Esophagus squamous epithelium (tissue), 5 donors: ENCODE measurements at regions not wholly inside any gene's neighbourhood (a gene's known extent, or its start where the extent isn't known, plus 50 kb on each side); places are given as distances from the start of the nearest gene placed in this dataset.

Experiments
- DNase-seq: peaks from one replicate; lab custom pipeline; 2025; lab: John Stamatoyannopoulos, UW
- H3K27ac ChIP-seq, 4 donors: fragments of 200-600 bp; sonication (generic); one replicate each; pipeline ENCODE4 v1.5.1; 2016 to 2019; ENCODE audit warnings: mild to moderate bottlenecking in 1 of 4
- H3K27me3 ChIP-seq, 4 donors: fragments of 200-600 bp; sonication (generic); 1 replicate in 3 of 4; 2 replicates in 1 of 4; pipeline versions ENCODE4 v1.5.1 to v1.6.0; 2017 to 2021; ENCODE audit warnings: antibody characterized with exemption in 1 of 4
- H3K36me3 ChIP-seq, 3 donors: fragments of 200-600 bp; sonication (generic); one replicate each; pipeline ENCODE4 v1.5.1; 2016 to 2019
- H3K4me1 ChIP-seq, 3 donors: fragments of 200-600 bp; sonication (generic); one replicate each; pipeline ENCODE4 v1.5.1; 2017 to 2019
- H3K4me3 ChIP-seq, 4 donors: fragments of 200-600 bp; sonication (generic); 1 replicate in 3 of 4; 2 replicates in 1 of 4; pipeline ENCODE4 v1.5.1; 2016 to 2019; ENCODE audit warnings: mild to moderate bottlenecking in 2 of 4, moderate library complexity in 1 of 4
- H3K9me3 ChIP-seq, 3 donors: fragments of 200-600 bp; sonication (generic); one replicate each; pipeline ENCODE4 v1.5.1; 2016 to 2019
- CTCF ChIP-seq, 6 experiments: fragments of 450-650 bp in 4 of 6; fragments of 200-600 bp in 2 of 6; sonication (generic) in 2 of 6; IDR thresholded peaks; one replicate each; pipeline ENCODE4 v1.5.1; 2016 to 2019; ENCODE audit warnings: antibody characterized with exemption in 6 of 6, mild to moderate bottlenecking in 4 of 6, moderate library complexity in 4 of 6
- POLR2A ChIP-seq, 4 donors: fragments of 450-650 bp; IDR thresholded peaks; one replicate each; pipeline ENCODE4 v1.6.1; 2017; ENCODE audit warnings: antibody characterized with exemption in 4 of 4, mild to moderate bottlenecking in 4 of 4, moderate library complexity in 3 of 4
- WGBS, 2 donors: methylation state at CpG; one replicate each; pipeline ENCODE4 v1.1.5; 2018; 5-methylcytosine and 5-hydroxymethylcytosine counted together
- intact Hi-C: fragments of 100-400 bp; cut with DNase I; formaldehyde crosslinking; loops from one replicate; pipeline ENCODE4 v1.15.0; 2022
- donor health status: DM: yes; HTN: yes; CAD: no.

DNA sequence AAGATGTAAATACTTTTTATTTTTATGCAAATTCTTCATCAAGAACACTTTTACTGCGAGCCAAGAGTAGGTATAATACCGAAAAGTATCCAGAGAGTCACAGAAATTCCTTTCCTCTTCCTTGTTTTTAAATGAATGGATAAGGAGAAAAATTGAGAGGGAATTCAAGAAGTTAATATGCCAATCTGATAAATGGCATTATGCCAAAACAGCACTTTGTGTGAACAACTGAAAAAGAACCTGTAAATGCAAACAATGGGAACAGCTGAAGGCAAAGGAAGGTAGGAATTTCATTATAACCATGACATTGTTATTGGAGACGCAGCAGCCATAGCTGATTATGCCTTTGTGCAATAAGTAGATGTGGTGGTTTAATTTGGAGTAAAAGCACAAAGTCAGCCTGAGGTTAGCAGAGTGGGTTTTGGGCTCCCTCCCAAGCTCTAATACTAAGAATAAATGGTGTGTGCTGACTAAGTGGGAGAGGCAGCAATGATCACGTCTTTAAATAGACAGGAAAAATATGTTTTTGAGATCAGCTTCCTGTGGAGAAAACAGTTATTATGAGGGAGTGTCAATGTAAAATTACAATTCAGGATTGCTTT lies 209.8 kb upstream of the NDST4 start:
- no peak for DNase-seq
- Histone ChIP-seq H3K27me3 (no peaks in the 10 kb centered on the region), H3K36me3 (no peaks in the 10 kb centered on the region), H3K27ac (no peak overlapping the region), H3K4me1 (no peaks in the 10 kb centered on the region), H3K4me3 (no peak overlapping the region), H3K9me3 (no peaks in the 10 kb centered on the region)
- intact Hi-C loops, result no loop called here
- TF ChIP-seq POLR2A (IDR thresholded peaks at IDR 0.05) (no peak), CTCF (IDR thresholded peaks at IDR 0.05) (no peak)
- WGBS, 2 donors, result 36 to 39% methylated on average over 4 of the region's 4 CpGs

DNA sequence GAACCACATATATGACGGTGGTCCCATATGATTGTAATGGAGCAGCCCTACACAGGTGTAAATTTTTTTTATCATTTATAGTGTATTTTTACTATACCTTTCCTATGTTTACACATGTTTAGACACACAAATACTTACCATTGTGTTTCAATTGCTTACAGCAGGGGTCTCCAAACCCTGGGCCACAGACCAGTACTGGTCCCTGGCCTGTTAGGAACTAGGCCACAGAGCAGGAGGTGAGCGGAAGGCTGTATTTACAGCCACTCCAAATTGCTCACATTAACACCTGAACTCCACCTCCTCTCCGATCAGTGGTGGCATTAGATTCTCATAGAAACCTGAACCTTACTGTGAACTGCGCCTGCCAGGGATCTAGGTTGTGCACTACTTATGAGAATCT lies 201.8 kb upstream of the NDST4 start:
- intact Hi-C loops, result no loop called here
- Histone ChIP-seq H3K9me3 (no peaks in the 10 kb centered on the region), H3K4me1 (no peaks in the 10 kb centered on the region), H3K27ac (no peak overlapping the region), H3K4me3 (no peak overlapping the region), H3K36me3 (no peaks in the 10 kb centered on the region), H3K27me3 (no peaks in the 10 kb centered on the region)
- 85 to 90% methylated on average over 4 of the region's 4 CpGs for WGBS, 2 donors
- no peak for TF ChIP-seq POLR2A (IDR thresholded peaks at IDR 0.05)
- no peak for TF ChIP-seq CTCF (IDR thresholded peaks at IDR 0.05)
- no peak for DNase-seq

DNA sequence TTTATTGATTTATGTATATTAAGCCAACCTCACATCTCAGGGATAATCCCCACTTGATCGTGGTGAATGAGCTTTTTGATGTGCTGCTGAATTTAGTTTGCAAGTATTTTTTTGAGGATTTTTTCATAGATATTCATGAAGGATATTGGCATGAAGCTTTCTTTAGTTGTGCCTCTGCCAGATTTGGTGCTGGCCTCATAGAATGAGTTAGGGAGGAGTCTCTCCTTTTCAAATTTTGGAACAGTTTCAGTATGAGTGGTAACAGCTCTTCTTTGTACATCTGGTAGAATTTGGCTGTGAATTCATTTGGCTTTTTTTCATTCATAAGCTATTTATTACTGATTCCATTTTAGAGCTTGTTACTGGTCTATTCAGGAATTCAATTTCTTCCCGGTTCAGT lies 197.2 kb upstream of the NDST4 start:
- intact Hi-C loops, result no loop called here
- Histone ChIP-seq H3K27ac (no peak overlapping the region), H3K9me3 (no peaks in the 10 kb centered on the region), H3K4me1 (no peaks in the 10 kb centered on the region), H3K4me3 (no peak overlapping the region), H3K36me3 (no peaks in the 10 kb centered on the region), H3K27me3 (no peaks in the 10 kb centered on the region)
- WGBS, 2 donors, result 30 to 41% methylated on average over 2 of the region's 2 CpGs
- no peak for DNase-seq
- no peak for TF ChIP-seq CTCF (IDR thresholded peaks at IDR 0.05)
- TF ChIP-seq POLR2A (IDR thresholded peaks at IDR 0.05), result no peak

DNA sequence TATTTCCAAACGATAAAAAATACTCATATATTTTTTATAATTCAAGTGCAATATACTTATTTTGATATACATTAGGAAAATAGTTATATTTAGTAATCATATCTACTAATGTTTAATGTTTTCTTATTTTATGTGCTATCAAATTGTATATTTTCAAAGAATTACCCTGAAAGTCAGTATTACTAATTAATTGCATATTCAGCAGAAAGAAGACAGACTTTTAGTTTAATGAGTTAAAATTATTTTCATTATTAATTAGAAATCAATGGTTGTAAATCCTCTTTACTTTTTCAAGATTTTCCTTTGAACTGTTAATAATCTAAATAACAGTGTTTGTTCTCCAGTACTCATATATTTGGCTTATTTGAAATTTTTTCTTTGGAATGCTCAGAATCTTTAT lies 181.3 kb upstream of the NDST4 start:
- H3K4me3 ChIP-seq, result no peak overlapping the region
- 67 to 85% methylated on average over 1 of the region's 1 CpG for WGBS, 2 donors
- no peak for DNase-seq
- no peak for TF ChIP-seq POLR2A (IDR thresholded peaks at IDR 0.05)
- no peak for TF ChIP-seq CTCF (IDR thresholded peaks at IDR 0.05)
- no peaks in the 10 kb centered on the region for H3K36me3 ChIP-seq
- H3K27me3 ChIP-seq, result no peaks in the 10 kb centered on the region
- H3K27ac ChIP-seq, result no peak overlapping the region
- no peaks in the 10 kb centered on the region for H3K4me1 ChIP-seq
- intact Hi-C loops, result no loop called here
- no peaks in the 10 kb centered on the region for H3K9me3 ChIP-seq

DNA sequence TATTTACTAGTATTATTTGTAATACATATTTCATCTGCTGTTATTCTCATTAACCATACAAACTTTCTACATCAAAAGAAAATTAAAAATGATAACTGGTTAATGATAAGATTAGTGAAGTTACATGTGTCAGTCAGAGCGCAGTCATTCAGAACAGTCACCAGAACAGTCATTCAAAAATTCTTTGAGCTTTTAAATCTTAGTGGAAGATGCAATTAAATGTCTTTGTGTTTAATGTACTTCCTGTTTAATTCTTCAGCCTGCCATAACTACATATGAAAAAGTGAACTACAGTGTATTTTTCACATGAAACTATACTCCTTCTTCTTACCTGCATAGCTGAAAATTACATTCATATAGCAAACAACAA lies 179.7 kb upstream of the NDST4 start:
- 82 to 94% methylated on average over 1 of the region's 1 CpG for WGBS, 2 donors

More for the DNA sequence above, 179.7 kb upstream of the NDST4 start:
- DNase-seq, result no peak
- Histone ChIP-seq H3K27me3 (no peaks in the 10 kb centered on the region), H3K9me3 (no peaks in the 10 kb centered on the region), H3K27ac (no peak overlapping the region), H3K4me1 (no peaks in the 10 kb centered on the region), H3K36me3 (no peaks in the 10 kb centered on the region), H3K4me3 (no peak overlapping the region)
- TF ChIP-seq POLR2A (IDR thresholded peaks at IDR 0.05) (no peak), CTCF (IDR thresholded peaks at IDR 0.05) (no peak)
- intact Hi-C loops, result no loop called here
